HCT116 (cell line): ENCODE measurements at regions not wholly inside any gene's neighbourhood (a gene's known extent, or its start where the extent isn't known, plus 50 kb on each side); places are given as distances from the start of the nearest gene placed in this dataset.

ENCODE experiments used
- ATAC-seq: fragments of 200-7000 bp; cut with Tn5 transposase; 2 replicates; pipeline ENCODE4 v1.9.1; 2020; ENCODE audit warnings: mild to moderate bottlenecking, moderate library complexity
- BruUV-seq: library from RNA; stranded (reverse); fragments of 400-500 nt; replicated peaks from 2 replicates; lab custom pipeline; 2021; lab: Mats Ljungman, UMichigan
- CTCF ChIA-PET: fragments of 300-600 bp; sonication (Branson Sonifier 250); formaldehyde crosslinking; loops from one replicate; lab custom pipeline; 2021; ENCODE audit warnings: antibody characterized with exemption; lab: Charles Lee
- POLR2A ChIA-PET: fragments of 300-600, 350-600 bp; sonication (Branson Sonifier 250); formaldehyde crosslinking; loops from one replicate; lab custom pipeline; 2021; ENCODE audit warnings: antibody characterized with exemption; lab: Charles Lee
- RAD21 ChIA-PET, 2 experiments: fragments of 300-600 bp; sonication (Branson Sonifier 250); formaldehyde crosslinking; loops; one replicate each; lab custom pipeline; 2023; ENCODE audit warnings: low total read pairs in 2 of 2; ENCODE audit not compliant: uncharacterized antibody in 2 of 2, unreplicated experiment in 2 of 2, low non-redundant PET in 1 of 2; lab: Charles Lee
- DNase-seq: peaks from one replicate; pipeline ENCODE4 v3.0.0-alpha.2; 2010; ENCODE audit warnings: low read depth, low spot score
- H2AFZ ChIP-seq: fragments of 200-600 bp; shearing (Covaris generic), sonication (generic); 2 replicates; pipeline ENCODE4 v1.6.1; 2017; ENCODE audit warnings: low read depth, mixed run types, mixed read lengths, antibody characterized with exemption, low read length; ENCODE audit not compliant: poor library complexity, severe bottlenecking
- H3K27ac ChIP-seq: 2 replicates; pipeline ENCODE4 v1.5.1; 2012; ENCODE audit warnings: low read depth, low read length
- H3K27me3 ChIP-seq: fragments of 200-600 bp; sonication (generic); 2 replicates; pipeline ENCODE4 v1.6.1; 2016; ENCODE audit warnings: mixed run types, low read length, mixed read lengths; ENCODE audit not compliant: insufficient read depth
- H3K36me3 ChIP-seq, 2 experiments: fragments of 200-500 bp in 1 of 2; fragments of 200-600 bp in 1 of 2; sonication (Bioruptor generic) in 1 of 2; sonication (generic) in 1 of 2; 2 replicates each; pipeline versions ENCODE4 v1.5.1 to v1.6.1; 2014 to 2016; ENCODE audit warnings: low read length in 2 of 2, inconsistent platforms in 1 of 2, mixed read lengths in 1 of 2, mixed run types in 1 of 2; ENCODE audit not compliant: insufficient read depth in 2 of 2, control insufficient read depth in 1 of 2
- H3K4me1 ChIP-seq, 2 experiments: fragments of 200-600 bp in 1 of 2; sonication (generic) in 1 of 2; 2 replicates each; pipeline versions ENCODE4 v1.5.1 to v1.6.1; 2012 to 2017; ENCODE audit warnings: low read length in 2 of 2, inconsistent platforms in 1 of 2, mild to moderate bottlenecking in 1 of 2, mixed read lengths in 1 of 2, mixed run types in 1 of 2, moderate library complexity in 1 of 2; ENCODE audit not compliant: insufficient read depth in 2 of 2, control insufficient read depth in 1 of 2
- H3K4me2 ChIP-seq: fragments of 200-600 bp; sonication (generic); 2 replicates; pipeline ENCODE4 v1.6.1; 2017; ENCODE audit warnings: mixed run types, low read length, mixed read lengths
- H3K4me3 ChIP-seq, 2 experiments: fragments of 200-600 bp in 1 of 2; sonication (generic) in 1 of 2; replicated peaks in 1 of 2; 2 replicates each; pipeline ENCODE4 v1.5.1; 2011 to 2016; ENCODE audit warnings: low read length in 2 of 2, control low read depth in 1 of 2, low read depth in 1 of 2, mild to moderate bottlenecking in 1 of 2, mixed read lengths in 1 of 2, mixed run types in 1 of 2
- H3K79me2 ChIP-seq: fragments of 200-600 bp; sonication (generic); 2 replicates; pipeline ENCODE4 v1.6.1; 2017; ENCODE audit warnings: mild to moderate bottlenecking, mixed run types, low read length, moderate library complexity, mixed read lengths; ENCODE audit not compliant: insufficient read depth
- H3K9ac ChIP-seq: fragments of 200-600 bp; sonication (generic); 2 replicates; pipeline ENCODE4 v1.6.1; 2016; ENCODE audit warnings: low read length, mixed read lengths
- H3K9me2 ChIP-seq: fragments of 200-600 bp; sonication (generic), shearing (Covaris generic); 2 replicates; pipeline ENCODE4 v1.6.1; 2017; ENCODE audit warnings: mixed run types, mild to moderate bottlenecking, moderate library complexity; ENCODE audit not compliant: insufficient read depth
- H3K9me3 ChIP-seq, 2 experiments: fragments of 200-500 bp in 1 of 2; fragments of 200-600 bp in 1 of 2; sonication (Bioruptor generic) in 1 of 2; sonication (generic) in 1 of 2; 2 replicates each; pipeline ENCODE4 v1.6.1; 2014 to 2017; ENCODE audit warnings: low read length in 2 of 2, mixed read lengths in 2 of 2, inconsistent platforms in 1 of 2, low read depth in 1 of 2, mild to moderate bottlenecking in 1 of 2, mixed run types in 1 of 2, moderate library complexity in 1 of 2; ENCODE audit not compliant: control insufficient read depth in 1 of 2, insufficient read depth in 1 of 2
- H4K20me1 ChIP-seq: fragments of 200-600 bp; sonication (generic), shearing (Covaris generic); 2 replicates; pipeline ENCODE4 v1.6.1; 2017; ENCODE audit warnings: mixed run types, mild to moderate bottlenecking, moderate library complexity; ENCODE audit not compliant: insufficient read depth
- CBX3 ChIP-seq: IDR thresholded peaks from 2 replicates; pipeline ENCODE4 v1.6.1; 2012; ENCODE audit warnings: low read depth
- CTCF ChIP-seq, 3 experiments: fragments of 200-600 bp in 1 of 3; sonication (generic) in 1 of 3; IDR thresholded peaks in 2 of 3; conservative IDR thresholded peaks in 1 of 3; 2 replicates each; pipeline ENCODE4 v1.5.1; 2012 to 2017; ENCODE audit warnings: low read depth in 2 of 3, low read length in 2 of 3, antibody characterized with exemption in 1 of 3, borderline replicate concordance in 1 of 3, control low read depth in 1 of 3, mild to moderate bottlenecking in 1 of 3, mixed read lengths in 1 of 3, mixed run types in 1 of 3, moderate library complexity in 1 of 3; ENCODE audit not compliant: insufficient read depth in 1 of 3
- EGR1 ChIP-seq: IDR thresholded peaks from 2 replicates; pipeline ENCODE4 v1.6.1; 2012; ENCODE audit warnings: low read depth
- ELF1 ChIP-seq: IDR thresholded peaks from 2 replicates; pipeline ENCODE4 v1.6.1; 2012; ENCODE audit warnings: low read depth, borderline replicate concordance
- EZH2phosphoT487 ChIP-seq: fragments of 200-600 bp; IDR thresholded peaks from 2 replicates; pipeline ENCODE4 v1.6.1; 2018; ENCODE audit warnings: antibody characterized with exemption, borderline replicate concordance
- JUND ChIP-seq: IDR thresholded peaks from 2 replicates; pipeline ENCODE4 v1.6.1; 2012
- MAX ChIP-seq: IDR thresholded peaks from 2 replicates; pipeline ENCODE4 v1.6.1; 2012
- REST ChIP-seq: IDR thresholded peaks from 2 replicates; pipeline ENCODE4 v1.6.1; 2012; ENCODE audit warnings: low read depth
- SP1 ChIP-seq: IDR thresholded peaks from 2 replicates; pipeline ENCODE4 v1.6.1; 2012; ENCODE audit warnings: low read depth
- SRF ChIP-seq: IDR thresholded peaks from 2 replicates; pipeline ENCODE4 v1.6.1; 2012; ENCODE audit warnings: low read depth
- TCF7L2 ChIP-seq: IDR thresholded peaks from 2 replicates; pipeline ENCODE4 v1.7.0; 2011; ENCODE audit warnings: borderline replicate concordance, inconsistent platforms; ENCODE audit not compliant: insufficient read depth, insufficient read length; ENCODE audit errors: extremely low read depth
- YY1 ChIP-seq: IDR thresholded peaks from 2 replicates; pipeline ENCODE4 v1.6.1; 2011; ENCODE audit warnings: low read length, low read depth, moderate library complexity, mild to moderate bottlenecking; ENCODE audit not compliant: insufficient replicate concordance; ENCODE audit errors: extremely low read depth
- ZBTB33 ChIP-seq: IDR thresholded peaks from 2 replicates; pipeline ENCODE4 v1.6.1; 2011; ENCODE audit warnings: mild to moderate bottlenecking, low read length, moderate library complexity; ENCODE audit not compliant: insufficient replicate concordance; ENCODE audit errors: extremely low read depth
- ZFX ChIP-seq: fragments of 450-650 bp; IDR thresholded peaks from 2 replicates; pipeline ENCODE4 v1.6.1; 2017
- intact Hi-C: fragments of 100-400 bp; cut with micrococcal nuclease; formaldehyde crosslinking; loops from 2 replicates; pipeline ENCODE4 v1.10.0; 2022

- TF ChIP-seq MAX (no peak), REST (no peak), CBX3 (no peak)
Measured at GRCh38 chr17:13749891-13750235, 148.1 kb upstream of the HS3ST3A1 start (continued).

- H4K20me1 ChIP-seq = no peaks in the 10 kb centered on the region
- DNase-seq (no peak), ATAC-seq (no peak)
- no peak overlapping the region for H3K4me2 ChIP-seq
- BruUV-seq = no TSS peak
- no peaks in the 10 kb centered on the region for H3K9me2 ChIP-seq
- RAD21 ChIA-PET = no interaction called here
- no peaks in the 10 kb centered on the region for H3K36me3 ChIP-seq
- TF ChIP-seq JUND (no peak), SRF (no peak), MAX (no peak), CBX3 (no peak), EGR1 (no peak), ELF1 (no peak), EZH2phosphoT487 (no peak), SP1 (no peak), CTCF (IDR thresholded peaks at IDR 0.05 in 2 of 3, conservative IDR thresholded peaks at IDR 0.05 in 1 of 3; ENCODE audit: borderline replicate concordance in 1 of 3, insufficient read depth in 1 of 3, low read depth in 2 of 3, low read length in 2 of 3) (no peak), YY1 (no peak), TCF7L2 (no peak), ZFX (no peak), ZBTB33 (no peak)
- H3K9me3 ChIP-seq = no peaks in the 10 kb centered on the region
- H3K27ac ChIP-seq = no peak overlapping the region
- POLR2A ChIA-PET = no interaction called here
- H3K4me3 ChIP-seq = no peak overlapping the region
- no peaks in the 10 kb centered on the region for H3K79me2 ChIP-seq
- H3K9ac ChIP-seq = no peak overlapping the region
- H3K4me1 ChIP-seq = no peaks in the 10 kb centered on the region
- H3K27me3 ChIP-seq = peaks cover 3% of the 10 kb centered on the region; the same call in 1 of the 2 replicates
- no peak overlapping the region for H2AFZ ChIP-seq
- CTCF ChIA-PET = no interaction called here
- intact Hi-C loops = no loop called here
Measured at GRCh38 chr17:13750816-13751793, 149.4 kb upstream of the HS3ST3A1 start.
